ENCODE measurements at regions not wholly inside any gene's neighbourhood (a gene's known extent, or its start where the extent isn't known, plus 50 kb on each side); places are given as distances from the start of the nearest gene placed in this dataset.
"Not testable (repeated sequence)": the region's sequence is repeated elsewhere in the genome, so short reads cannot be mapped to it uniquely, and the experiment has no call there.

DNA sequence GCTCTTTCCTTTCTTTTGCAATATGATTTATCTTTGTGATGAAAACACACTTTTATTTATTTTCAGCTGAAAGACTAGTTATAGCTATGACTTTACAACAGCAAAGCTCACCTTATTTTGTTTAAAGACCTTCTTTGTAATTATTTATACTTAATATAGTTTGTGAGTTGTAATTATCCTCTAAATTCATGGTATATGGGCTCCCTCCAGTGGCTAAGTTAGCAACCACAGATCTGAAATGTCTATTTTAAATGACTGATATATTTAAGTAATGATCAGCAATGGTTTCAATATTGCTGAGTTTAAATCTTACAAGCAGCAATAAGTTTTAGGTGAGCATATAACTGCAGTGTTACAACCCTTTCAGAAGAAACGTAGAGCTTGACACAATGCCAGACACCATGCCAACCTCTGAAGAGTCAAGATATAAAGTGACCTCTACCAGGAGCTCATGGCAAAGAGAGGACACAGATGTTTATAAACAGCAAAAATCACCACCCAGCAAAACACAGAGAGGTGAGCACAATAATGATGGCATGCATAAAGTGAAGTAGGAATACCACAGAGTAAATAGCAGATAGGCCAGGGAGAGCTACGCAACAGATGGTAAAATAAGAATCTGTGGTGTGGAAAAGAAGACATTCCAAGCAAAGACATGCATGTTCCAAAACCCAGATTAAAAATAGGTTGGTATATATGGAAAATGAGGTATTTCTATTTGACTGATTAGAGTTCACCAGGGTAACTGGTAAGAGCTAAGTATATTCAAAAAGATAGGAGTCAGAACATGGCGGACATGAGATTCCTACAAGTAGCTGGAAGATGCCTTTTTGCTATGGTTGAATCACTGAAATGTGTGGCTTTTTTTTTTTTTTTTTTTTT, 143.7 kb upstream of the ZNF385D start:
- no peak for DNase-seq (ENCODE audit: low read depth)

DNA sequence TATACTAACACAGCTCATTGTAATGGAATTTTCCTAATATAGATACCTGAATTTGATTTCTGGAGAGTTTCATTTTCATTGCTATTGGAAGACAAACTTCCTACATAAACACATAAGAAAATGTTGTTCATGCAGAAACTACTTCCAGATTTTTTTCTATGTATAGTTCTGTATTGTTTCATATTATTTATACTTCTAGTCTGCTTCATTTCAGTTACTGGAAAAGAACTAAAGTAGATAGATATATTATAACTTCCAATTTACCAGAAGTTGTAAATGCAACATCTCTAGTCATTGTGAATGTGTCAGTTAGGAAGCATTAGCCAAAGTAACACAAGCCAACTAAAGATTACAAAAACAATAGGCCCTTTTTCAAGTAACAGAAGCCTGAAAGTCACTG, 147.3 kb upstream of the ZNF385D start:
- no peak for DNase-seq (ENCODE audit: low read depth)

DNA sequence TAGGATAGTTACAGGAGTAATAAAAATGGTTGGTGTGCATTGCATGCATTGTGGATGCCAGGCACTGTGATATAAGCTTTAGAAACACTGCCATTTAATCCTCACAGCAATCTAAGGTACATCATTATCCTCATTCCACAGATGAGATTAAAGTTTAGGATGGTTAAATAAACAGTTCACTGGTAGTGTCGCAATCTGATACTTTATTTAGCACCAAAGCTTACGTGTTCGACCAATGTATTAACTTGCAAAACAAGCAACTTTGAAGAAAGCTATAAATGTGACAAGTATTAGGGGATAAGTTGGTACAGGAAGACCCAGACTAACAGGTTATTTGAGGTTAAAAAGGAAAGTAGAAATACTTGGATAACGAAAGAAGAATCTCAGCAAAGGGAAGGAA, 150.5 kb upstream of the ZNF385D start:
- DNase-seq (ENCODE audit: low read depth) = no peak

DNA sequence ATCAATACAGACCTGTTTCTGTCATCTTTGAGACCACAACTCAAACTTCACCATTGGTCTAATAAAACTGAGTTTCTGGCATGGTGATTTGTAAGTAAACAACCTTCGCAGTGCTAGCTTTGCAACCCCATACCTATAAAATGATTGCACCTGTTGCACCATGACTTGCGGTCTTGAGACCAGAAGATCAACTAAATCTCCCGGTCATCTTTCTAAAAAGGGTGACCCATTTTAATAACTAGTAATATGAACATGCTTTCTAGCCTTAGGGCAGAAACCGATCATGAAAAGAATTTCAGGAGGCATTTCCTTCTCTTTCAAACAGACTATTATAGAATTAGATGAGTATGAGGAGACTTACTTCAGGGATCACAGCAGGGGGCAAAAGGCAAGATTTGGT, 151.9 kb upstream of the ZNF385D start:
- DNase-seq (ENCODE audit: low read depth) = no peak

DNA sequence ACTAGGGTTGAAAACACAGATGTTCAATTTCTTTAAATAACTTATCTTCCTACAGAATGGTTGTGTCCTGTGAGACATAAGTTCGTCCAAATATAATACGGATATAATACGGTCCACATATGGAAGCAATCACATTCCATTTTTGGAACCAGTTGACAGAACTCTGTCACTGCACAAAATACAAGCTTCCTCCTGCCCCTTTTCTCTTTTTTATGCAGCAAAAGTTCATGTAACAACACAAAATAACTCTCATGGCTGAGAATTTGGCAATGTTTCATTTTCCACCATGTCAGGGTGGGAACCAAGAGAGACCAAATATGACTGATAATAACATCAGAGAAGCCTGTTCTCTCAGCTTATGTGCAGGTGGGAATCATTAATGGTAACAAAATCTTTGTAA, 158.1 kb upstream of the ZNF385D start:
- DNase-seq (ENCODE audit: low read depth) = no peak

DNA sequence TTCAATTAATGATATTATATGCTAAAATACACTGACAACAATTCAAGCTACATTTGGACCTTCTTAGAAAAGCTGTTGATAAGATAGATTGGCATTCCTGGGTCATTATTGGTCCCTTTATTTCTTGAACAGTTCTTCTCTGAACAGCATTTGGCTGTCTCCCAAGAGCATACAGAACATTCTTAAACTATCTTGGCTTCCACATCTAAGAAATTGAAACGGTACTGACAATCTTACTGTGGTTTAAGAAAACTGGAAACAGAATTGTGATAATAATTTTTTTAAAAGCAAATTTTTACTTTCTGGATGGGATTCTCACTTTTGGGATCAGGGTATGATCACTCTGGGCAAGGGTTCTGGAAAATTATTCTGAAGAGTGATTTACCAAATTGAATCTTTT, 161.7 kb upstream of the ZNF385D start:
- DNase-seq (ENCODE audit: low read depth) = no peak

DNA sequence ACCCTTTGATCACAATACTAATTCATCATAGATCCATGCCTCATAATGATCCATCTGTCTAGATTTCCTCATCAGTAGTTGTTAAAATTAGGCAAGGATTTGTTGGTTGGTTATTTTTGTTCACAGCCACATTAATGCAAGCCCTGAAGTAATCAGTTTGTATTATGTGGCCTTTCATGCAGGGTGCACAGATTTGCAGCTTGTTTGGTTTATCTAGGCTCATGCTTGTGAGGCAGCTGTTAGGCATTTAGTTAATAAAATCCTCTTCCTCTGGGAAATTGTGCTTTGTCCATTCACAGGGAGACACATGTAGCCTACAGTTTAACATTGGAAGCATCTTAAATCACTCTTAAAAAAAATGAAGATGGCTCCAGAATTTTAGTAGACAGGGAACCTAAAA, 162.8 kb upstream of the ZNF385D start:
- DNase-seq (ENCODE audit: low read depth) = no peak

DNA sequence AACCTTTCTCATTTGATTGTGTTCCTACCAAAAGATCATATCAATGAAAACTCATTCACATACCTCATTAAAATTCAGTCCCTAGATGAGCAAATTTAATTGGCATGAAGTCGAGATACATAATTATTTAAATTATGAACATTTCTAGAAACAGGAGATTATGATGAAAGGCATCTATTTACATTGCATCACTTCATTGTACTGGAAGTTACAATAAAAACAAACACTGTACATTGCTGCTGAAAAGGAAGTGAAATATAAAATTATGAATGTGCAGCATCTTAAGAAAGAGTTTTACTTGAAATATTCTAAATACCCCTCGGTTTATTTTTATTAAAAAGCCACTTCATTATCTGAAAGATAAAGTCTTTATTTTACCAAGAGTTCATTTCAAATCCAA, 163.4 kb upstream of the ZNF385D start:
- no peak for DNase-seq (ENCODE audit: low read depth)

DNA sequence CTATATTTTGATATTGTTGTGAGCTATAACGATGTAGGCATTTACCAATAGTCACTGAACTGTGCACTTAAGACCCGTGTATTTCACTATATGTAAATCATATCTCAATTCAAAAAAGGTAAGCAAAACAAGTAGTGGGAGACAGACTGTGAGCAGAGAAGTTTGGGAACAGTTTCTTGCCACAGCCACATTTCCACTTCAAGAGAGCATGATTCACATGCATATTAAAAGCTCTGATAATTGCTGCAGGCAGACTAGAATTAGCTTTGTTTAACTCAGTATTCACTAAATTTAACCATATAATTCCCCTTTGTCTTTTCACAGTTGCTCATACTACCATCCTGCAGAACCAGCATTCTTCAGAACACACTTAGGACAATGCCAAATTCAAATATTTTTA, 168.4 kb upstream of the ZNF385D start:
- DNase-seq (ENCODE audit: low read depth) = no peak

DNA sequence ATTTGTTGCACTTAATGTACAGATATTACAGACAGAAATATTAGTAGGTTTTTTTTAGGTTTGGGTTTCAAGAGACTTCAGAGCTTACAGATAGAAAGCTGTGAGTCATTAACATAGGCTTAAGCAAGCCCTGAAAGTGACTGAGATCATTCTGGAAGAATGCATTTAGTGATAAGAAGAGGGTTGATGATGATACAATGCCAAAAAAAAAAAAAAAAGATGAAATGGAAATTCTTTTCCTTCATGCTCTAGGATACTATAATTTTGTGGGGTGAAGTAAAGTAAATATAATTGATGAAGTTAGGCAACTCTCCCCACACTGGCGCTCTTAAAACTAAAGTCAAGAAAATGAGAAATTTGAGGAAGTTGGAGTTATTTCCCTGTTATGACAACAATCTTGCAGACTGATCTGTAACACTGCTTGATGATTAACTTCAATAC, 169.4 kb upstream of the ZNF385D start:
- no peak for DNase-seq (ENCODE audit: low read depth)

DNA sequence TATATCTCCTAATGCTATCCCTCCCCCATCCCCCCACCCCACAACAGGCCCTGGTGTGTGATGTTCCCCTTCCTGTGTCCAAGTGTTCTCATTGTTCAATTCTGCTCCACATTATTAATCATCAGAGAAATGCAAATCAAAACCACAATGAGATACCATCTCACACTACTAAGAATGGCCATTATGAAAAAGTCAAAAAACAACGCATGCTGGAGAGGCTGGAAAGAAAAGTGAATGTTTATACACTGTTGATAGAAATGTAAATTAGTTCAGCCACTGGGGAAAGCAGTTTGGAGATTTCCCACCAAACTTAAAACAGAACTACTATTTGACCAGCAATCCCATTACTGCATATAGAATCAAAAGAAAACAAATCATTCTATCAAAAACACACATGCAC, 172.1 kb upstream of the ZNF385D start:
- DNase-seq (ENCODE audit: low read depth) = not testable (repeated sequence)

DNA sequence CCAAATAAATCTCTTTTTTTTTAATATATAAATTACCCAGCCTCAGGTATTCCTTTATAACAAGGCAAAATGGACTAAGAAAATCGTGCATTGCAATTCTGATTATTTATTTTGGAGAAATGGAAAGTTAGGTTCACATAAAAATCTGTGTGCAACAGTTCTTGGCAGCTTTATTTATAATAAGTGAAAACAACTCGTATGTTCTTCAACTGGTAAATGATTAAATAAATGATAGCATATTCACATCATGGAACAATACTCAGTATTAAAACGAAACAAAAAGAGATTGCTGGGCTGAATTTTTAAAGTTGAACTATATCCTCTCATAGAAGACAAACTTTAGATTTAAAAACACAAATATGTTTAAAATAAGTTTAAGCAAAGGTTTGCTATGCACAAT, 176.3 kb upstream of the ZNF385D start:
- no peak for DNase-seq (ENCODE audit: low read depth)

DNA sequence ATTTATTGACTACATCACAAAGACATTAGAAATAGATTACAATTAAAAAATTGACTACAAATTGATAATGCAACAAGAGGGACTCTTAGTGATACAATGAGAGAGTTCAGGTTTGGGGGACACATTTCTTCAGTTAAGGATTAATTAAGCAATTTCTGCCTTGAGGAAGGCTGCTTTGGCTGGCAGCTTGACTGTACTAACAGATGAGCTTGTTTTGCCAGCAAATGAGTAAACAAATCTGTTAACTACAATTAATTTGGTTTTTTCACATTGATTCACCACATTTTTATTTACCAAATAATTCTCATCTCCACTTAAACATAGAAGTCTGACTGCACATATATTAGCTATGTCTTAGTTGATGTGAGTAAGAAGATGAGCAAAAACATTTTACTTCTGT, 183.6 kb upstream of the ZNF385D start:
- no peak for DNase-seq (ENCODE audit: low read depth)

DNA sequence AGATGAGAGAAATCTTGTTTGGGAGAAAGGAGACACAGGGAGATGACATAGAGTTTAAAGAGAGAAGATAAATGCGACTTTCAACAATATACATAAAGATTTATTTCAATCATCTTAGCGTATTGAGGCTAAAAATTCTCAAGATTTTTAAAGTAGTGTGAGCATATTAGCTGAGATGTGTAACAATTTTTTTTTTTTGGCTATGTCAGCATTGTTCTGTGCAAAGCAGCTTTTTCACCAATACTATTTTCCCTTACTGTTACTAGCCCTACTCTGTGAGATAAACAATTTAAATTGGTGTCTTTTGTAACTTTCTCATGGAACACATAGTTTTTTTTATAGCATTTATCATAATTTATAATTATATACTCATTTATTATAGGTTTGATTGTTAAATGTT, 185.2 kb upstream of the ZNF385D start:
- DNase-seq (ENCODE audit: low read depth) = no peak

DNA sequence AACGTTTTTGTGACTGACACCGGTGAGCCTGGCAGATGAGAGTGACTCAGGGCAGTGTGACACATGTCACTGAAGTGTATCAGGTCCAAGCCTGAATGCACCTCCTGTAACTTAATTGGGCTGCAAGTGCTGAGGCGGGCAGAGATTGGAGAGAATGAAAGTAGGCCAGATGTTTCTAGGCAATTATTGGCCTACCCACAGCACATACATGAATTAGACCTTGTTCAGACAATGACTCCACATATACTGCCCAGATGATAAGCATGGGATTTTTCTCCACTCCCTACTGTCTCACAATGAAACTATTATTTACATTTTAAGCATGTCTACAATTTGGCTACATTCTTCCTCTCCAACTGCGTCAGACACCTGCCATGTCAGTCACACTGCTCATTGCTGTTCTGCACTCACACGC, 187.3 kb upstream of the ZNF385D start:
- DNase-seq (ENCODE audit: low read depth) = no peak

DNA sequence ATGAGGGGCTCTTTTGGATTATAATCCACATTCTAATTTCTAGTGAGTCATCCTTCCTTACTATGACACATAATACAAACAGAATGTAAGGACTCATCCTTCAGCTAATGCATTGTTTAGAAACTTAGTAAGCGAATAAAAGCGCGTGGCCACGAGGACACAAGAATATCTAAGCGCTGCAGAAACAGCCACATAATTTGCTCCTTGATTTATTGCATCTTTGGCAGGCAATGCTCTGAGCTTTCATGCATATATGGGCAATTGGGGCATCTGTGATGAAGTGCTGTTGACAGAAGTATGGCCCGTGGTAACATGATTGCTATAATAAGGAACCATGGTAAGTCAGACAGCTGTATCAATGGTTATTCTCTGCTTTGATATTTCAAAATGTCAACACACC, 191.3 kb upstream of the ZNF385D start:
- DNase-seq (ENCODE audit: low read depth) = no peak

DNA sequence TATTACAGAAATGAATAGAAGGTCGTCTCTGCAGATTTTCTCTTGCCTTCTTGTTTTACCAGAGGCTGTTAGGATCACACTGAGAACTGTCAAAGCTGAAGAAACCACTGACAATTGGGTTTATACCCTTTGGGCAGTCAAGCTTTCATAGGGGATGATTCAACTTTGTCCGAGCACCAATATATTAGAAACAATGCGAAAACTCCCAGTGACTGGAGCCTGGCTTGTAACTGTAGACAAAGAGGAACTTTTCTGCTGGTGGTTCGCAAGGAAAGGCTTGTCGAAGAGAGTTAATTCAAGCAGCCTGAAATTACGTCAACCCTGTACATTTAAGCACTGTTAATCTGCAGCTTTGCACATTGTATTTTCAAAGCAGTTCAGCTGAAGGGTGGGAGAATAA, 193.2 kb upstream of the ZNF385D start:
- no peak for DNase-seq (ENCODE audit: low read depth)

DNA sequence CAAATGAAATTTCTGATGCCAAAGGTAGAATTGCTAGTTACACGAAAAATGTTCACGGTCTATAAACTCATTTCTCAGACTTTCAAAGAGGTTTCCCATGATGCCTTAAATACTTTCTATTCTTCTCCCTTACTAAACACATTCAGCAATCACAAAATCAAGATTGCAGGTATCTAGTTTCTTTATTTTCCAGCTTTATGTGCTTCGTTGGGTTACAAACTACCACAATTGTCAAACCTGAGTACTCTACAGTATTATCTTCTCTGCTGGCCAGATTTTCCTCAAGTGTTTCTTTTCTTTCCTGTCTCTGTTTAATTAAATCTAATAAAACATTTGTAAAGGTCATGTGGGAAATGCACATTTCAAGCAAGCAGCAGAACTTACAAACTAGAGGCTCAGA, 201.8 kb upstream of the ZNF385D start:
- no peak for DNase-seq (ENCODE audit: low read depth)

DNA sequence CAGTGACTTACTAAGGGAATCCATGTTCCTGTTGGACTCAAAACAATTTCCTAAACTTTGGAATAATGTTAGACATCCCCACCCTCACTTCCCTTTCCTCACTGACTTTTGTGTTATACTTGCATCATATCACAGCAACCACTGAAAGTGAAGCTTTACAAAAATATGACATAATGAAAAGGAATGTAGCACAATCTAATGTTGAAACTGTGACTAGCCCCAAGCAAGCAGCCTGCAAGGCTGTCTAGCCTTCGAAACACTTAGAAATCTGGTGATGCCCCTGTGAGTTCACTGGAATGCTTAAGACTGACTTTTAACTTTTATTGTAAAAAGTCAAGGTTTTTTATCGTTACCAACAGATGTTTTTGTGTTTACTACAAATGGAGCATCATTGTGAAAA, 203.7 kb upstream of the ZNF385D start:
- no peak for DNase-seq (ENCODE audit: low read depth)

DNA sequence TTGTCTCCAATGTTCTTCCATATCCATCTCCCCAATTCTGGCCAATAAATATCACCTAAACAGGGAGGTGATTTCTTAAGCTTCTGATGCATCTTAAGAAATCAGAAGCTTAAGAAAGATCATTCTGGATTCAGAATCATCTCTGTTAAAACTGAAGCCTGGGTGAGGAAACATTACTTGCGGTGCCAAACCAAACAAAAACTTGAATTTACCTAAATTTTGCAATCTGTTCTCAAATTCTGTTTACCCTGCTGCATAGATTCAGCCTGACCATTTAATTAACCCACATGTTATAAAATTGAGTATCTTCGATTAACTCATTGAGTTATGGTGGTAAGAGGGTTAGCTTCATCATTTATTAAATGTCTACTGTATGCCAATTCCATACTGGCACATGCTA, 204.4 kb upstream of the ZNF385D start:
- DNase-seq (ENCODE audit: low read depth) = no peak

DNA sequence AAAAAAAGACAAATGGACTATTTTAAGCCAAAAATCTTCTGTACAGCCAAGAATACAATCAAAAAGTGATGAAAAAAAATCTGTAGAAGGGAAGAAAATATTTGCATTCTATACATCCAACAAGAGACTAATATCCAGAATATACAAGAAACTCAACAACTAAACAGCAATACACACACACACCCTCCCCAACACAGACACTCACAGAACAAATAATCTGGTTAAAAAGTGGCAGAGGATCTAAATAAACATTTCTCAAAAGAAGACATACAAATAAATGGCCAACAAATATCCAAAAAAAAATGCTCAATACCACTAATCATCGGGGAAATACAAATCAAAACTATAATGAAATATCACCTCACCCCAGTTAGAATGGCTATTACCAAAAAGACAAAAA, 209.0 kb upstream of the ZNF385D start:
- no peak for DNase-seq (ENCODE audit: low read depth)

DNA sequence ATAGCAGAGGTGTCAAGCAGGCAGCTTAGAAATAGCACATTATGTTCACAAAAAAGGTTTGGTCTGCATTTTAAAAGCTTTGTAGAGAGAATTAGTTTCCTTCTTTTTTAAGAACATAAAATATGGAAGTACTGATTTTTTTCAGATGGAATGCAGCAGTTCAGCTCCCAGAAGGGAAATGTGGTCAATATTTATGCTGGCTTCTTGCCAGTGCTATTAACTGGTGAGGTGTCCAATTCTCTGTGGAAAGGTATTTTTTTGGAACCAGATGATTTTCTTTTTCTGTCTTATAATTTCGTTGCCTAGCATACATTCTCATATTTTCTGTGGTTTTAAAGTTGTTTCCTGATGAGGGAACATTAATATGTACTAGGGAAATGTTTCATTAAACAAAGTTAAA, 211.4 kb upstream of the ZNF385D start:
- no peak for DNase-seq (ENCODE audit: low read depth)

DNA sequence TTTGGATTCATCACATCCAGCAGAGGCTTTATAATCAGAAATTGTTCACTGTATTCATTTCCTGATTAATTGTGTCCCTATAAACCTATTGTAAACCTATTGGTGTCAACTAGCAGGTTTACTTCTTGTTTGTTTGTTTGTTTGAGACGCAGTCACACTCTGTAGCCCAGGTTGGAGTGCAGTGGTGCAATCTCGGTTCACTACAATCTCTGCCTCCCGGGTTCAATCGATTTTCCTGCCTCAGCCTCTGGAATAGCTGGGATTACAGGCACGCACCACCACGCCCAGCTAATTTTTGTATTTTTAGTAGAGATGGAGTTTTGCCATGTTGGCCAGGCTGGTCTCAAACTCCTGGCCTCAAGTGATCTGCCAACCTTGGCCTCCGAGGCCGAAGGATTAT, 215.4 kb upstream of the ZNF385D start:
- not testable (repeated sequence) for DNase-seq (ENCODE audit: low read depth)

DNA sequence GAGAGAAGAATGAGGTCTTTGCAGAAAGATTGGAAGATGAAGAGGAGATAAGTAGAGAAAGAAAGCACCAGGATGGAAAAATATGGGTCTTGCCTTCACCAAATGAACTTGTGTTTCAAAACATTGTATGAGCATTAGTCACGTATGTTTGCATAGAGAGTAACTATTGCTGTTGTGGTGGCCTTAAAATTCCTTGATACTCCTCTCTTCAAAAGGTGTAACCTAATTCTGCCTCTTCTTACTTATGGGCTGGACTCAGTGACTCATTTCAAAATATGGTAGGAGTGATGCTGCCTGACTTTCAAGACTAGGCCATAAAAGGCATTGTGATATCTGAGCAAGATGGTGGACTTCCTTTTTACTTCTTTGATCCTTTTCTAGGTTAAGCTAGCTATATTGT, 228.7 kb upstream of the ZNF385D start:
- no peak for DNase-seq (ENCODE audit: low read depth)
